Stomach (tissue), 4 donors: ENCODE measurements at regions not wholly inside any gene's neighbourhood (a gene's known extent, or its start where the extent isn't known, plus 50 kb on each side); places are given as distances from the start of the nearest gene placed in this dataset.

Experiments
- EP300 ChIP-seq: sonication (generic); formaldehyde crosslinking; IDR thresholded peaks from one replicate; pipeline ENCODE4 v1.6.1; 2017; ENCODE audit warnings: antibody characterized with exemption
- POLR2A ChIP-seq, 4 donors: fragments of 450-650 bp; IDR thresholded peaks; one replicate each; pipeline ENCODE4 v1.6.1; 2016; ENCODE audit warnings: antibody characterized with exemption in 4 of 4, control low read depth in 2 of 4, mild to moderate bottlenecking in 1 of 4, moderate library complexity in 1 of 4
- TF ChIP-seq, protein P1 (sequence below), 7 experiments: fragments of 450-650 bp in 4 of 7; fragments of 200-600 bp in 3 of 7; sonication (generic) in 3 of 7; IDR thresholded peaks; one replicate each; pipeline ENCODE4 v1.5.1; 2016 to 2019; ENCODE audit warnings: antibody characterized with exemption in 7 of 7, control low read depth in 2 of 7, mild to moderate bottlenecking in 1 of 7

DNA sequence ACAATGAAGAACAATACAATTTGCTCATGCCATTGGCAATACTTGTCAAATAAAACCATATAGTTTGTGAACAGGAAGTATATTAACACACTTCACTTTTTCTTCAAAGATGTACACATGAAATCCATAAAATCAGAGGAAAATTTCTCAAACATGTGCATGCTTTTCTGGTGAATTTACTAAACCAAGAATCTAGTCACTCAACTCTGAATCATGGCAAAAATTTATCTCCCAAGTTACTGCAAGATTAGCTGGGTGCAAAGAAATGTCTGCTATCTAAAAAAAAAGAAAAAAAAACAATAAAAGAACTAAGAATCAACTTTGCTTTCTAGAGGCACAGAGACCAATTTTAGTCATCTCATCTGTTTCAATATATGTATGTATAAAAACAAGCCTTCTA is 419.2 kb downstream of the NR4A2 start:
- TF ChIP-seq, protein P1, sequence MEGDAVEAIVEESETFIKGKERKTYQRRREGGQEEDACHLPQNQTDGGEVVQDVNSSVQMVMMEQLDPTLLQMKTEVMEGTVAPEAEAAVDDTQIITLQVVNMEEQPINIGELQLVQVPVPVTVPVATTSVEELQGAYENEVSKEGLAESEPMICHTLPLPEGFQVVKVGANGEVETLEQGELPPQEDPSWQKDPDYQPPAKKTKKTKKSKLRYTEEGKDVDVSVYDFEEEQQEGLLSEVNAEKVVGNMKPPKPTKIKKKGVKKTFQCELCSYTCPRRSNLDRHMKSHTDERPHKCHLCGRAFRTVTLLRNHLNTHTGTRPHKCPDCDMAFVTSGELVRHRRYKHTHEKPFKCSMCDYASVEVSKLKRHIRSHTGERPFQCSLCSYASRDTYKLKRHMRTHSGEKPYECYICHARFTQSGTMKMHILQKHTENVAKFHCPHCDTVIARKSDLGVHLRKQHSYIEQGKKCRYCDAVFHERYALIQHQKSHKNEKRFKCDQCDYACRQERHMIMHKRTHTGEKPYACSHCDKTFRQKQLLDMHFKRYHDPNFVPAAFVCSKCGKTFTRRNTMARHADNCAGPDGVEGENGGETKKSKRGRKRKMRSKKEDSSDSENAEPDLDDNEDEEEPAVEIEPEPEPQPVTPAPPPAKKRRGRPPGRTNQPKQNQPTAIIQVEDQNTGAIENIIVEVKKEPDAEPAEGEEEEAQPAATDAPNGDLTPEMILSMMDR (IDR thresholded peaks at IDR 0.05) = no peak
- TF ChIP-seq EP300 (no peak), POLR2A (IDR thresholded peaks at IDR 0.05) (no peak)
